ENCODE measurements at regions not wholly inside any gene's neighbourhood (a gene's known extent, or its start where the extent isn't known, plus 50 kb on each side); places are given as distances from the start of the nearest gene placed in this dataset.
"Not testable (repeated sequence)": the region's sequence is repeated elsewhere in the genome, so short reads cannot be mapped to it uniquely, and the experiment has no call there.

GRCh38 chr2:221962186-221962585 is 336.6 kb downstream of the PAX3 start:
- no peak for DNase-seq

GRCh38 chr2:221961561-221961960 is 337.2 kb downstream of the PAX3 start:
- TF ChIP-seq POLR2A (IDR thresholded peaks at IDR 0.05) (no peak), CTCF (IDR thresholded peaks at IDR 0.05) (no peak)
- 75 to 96% methylated on average over 12 to 14 of the region's 14 CpGs for WGBS, 2 donors
- H3K36me3 ChIP-seq (replicated peaks in 1 of 2; ENCODE audit: insufficient read depth in 1 of 2, low read depth in 2 of 2), result no peaks in the 10 kb centered on the region
- intact Hi-C loops (cut with DNase I), result no loop called here
- ATAC-seq (no peak), DNase-seq (no peak)
- H3K27ac ChIP-seq, result no peak overlapping the region
- no peak overlapping the region for H3K4me3 ChIP-seq
- no peaks in the 10 kb centered on the region for H3K9me3 ChIP-seq
- H3K27me3 ChIP-seq, result no peaks in the 10 kb centered on the region
- no peaks in the 10 kb centered on the region for H3K4me1 ChIP-seq

More at GRCh38 chr2:221962186-221962585, 336.6 kb downstream of the PAX3 start:
- Histone ChIP-seq H3K9me3 (no peaks in the 10 kb centered on the region), H3K27ac (no peak overlapping the region), H3K27me3 (no peaks in the 10 kb centered on the region), H3K36me3 (replicated peaks in 1 of 2; ENCODE audit: insufficient read depth in 1 of 2, low read depth in 2 of 2) (no peaks in the 10 kb centered on the region), H3K4me3 (no peak overlapping the region), H3K4me1 (no peaks in the 10 kb centered on the region)
- no peak for ATAC-seq
- WGBS, 2 donors, result 75 to 79% methylated on average over 5 of the region's 5 CpGs
- TF ChIP-seq CTCF (IDR thresholded peaks at IDR 0.05), result no peak
- TF ChIP-seq POLR2A (IDR thresholded peaks at IDR 0.05), result no peak
- intact Hi-C loops (cut with DNase I), result no loop called here

- Histone ChIP-seq H3K27ac (no peak overlapping the region), H3K27me3 (no peaks in the 10 kb centered on the region), H3K9me3 (no peaks in the 10 kb centered on the region), H3K4me1 (no peaks in the 10 kb centered on the region), H3K4me3 (no peak overlapping the region), H3K36me3 (replicated peaks in 1 of 2; ENCODE audit: insufficient read depth in 1 of 2, low read depth in 2 of 2) (no peaks in the 10 kb centered on the region)
- ATAC-seq (no peak), DNase-seq (no peak)
- TF ChIP-seq CTCF (IDR thresholded peaks at IDR 0.05) (no peak), POLR2A (IDR thresholded peaks at IDR 0.05) (no peak)
- WGBS, 2 donors, result 79 to 88% methylated on average over 2 of the region's 2 CpGs
- intact Hi-C loops (cut with DNase I), result no loop called here
Observed at GRCh38 chr2:221958224-221958623, 340.6 kb downstream of the PAX3 start.

GRCh38 chr2:221948076-221948475 is 350.7 kb downstream of the PAX3 start:
- 55 to 69% methylated on average over 8 of the region's 8 CpGs for WGBS, 2 donors

DNA sequence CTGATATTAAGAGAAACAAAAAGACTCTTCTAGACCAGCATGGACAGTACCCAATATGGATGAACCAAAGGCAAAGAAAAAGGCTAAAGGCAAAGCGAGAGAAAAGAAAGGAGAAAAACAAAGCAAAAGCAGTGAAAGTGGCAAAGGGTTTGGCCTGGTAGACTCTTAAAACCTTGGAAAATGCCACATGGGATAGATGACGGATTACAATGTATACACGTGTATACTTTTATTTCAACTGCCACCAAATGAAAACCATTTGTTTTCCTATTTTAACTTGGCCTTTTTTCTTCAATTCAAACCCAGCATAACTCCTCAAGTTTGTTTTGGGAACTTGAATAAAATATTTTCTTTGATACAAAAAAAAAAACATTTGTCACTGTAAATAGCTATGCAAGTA is 354.3 kb downstream of the PAX3 start:
- 79% methylated on average over 3 of the region's 3 CpGs for WGBS, 2 donors
- H3K4me1 ChIP-seq; H3K27ac ChIP-seq; intact Hi-C loops (cut with DNase I); H3K36me3 ChIP-seq (replicated peaks in 1 of 2; ENCODE audit: insufficient read depth in 1 of 2, low read depth in 2 of 2); H3K9me3 ChIP-seq; H3K4me3 ChIP-seq; DNase-seq; ATAC-seq; H3K27me3 ChIP-seq: not testable (repeated sequence)

More at GRCh38 chr2:221948076-221948475, 350.7 kb downstream of the PAX3 start:
- intact Hi-C loops (cut with DNase I), result no loop called here
- Histone ChIP-seq H3K4me3 (no peak overlapping the region), H3K9me3 (no peaks in the 10 kb centered on the region), H3K36me3 (replicated peaks in 1 of 2; ENCODE audit: insufficient read depth in 1 of 2, low read depth in 2 of 2) (no peaks in the 10 kb centered on the region), H3K4me1 (no peaks in the 10 kb centered on the region), H3K27me3 (no peaks in the 10 kb centered on the region), H3K27ac (no peak overlapping the region)
- DNase-seq (no peak), ATAC-seq (no peak)
- TF ChIP-seq CTCF (IDR thresholded peaks at IDR 0.05) (no peak), POLR2A (IDR thresholded peaks at IDR 0.05) (no peak)
